Activated B cell treated with CpG ODN at 0.5 μM for 24 hours (primary cell): ENCODE measurements at regions not wholly inside any gene's neighbourhood (a gene's known extent, or its start where the extent isn't known, plus 50 kb on each side); places are given as distances from the start of the nearest gene placed in this dataset.

Experiments used
- ATAC-seq: fragments of 200-7000 bp; cut with Tn5 transposase; one replicate; pipeline ENCODE4 v1.10.0; 2021; ENCODE audit warnings: low read depth, mild to moderate bottlenecking, moderate library complexity
- CTCF ChIA-PET: fragments of 350-600 bp; sonication (Branson Sonifier 250); formaldehyde crosslinking; loops from one replicate; lab custom pipeline; 2021; ENCODE audit warnings: antibody characterized with exemption; lab: Charles Lee
- POLR2A ChIA-PET: fragments of 350-600 bp; sonication (Branson Sonifier 250); formaldehyde crosslinking; loops from one replicate; lab custom pipeline; 2021; ENCODE audit warnings: antibody characterized with exemption; lab: Charles Lee
- DNase-seq: peaks from one replicate; pipeline ENCODE4 v3.0.0; 2022
- H3K27ac Mint-ChIP-seq: one replicate; pipeline ENCODE4 v1.8.0; 2020; ENCODE audit warnings: mixed read lengths
- H3K27me3 Mint-ChIP-seq: one replicate; pipeline ENCODE4 v1.8.0; 2021; ENCODE audit warnings: mixed read lengths
- H3K36me3 Mint-ChIP-seq: one replicate; pipeline ENCODE4 v1.8.0; 2021; ENCODE audit warnings: low read depth, mixed read lengths
- H3K4me1 Mint-ChIP-seq: one replicate; pipeline ENCODE4 v1.8.0; 2021; ENCODE audit warnings: mixed read lengths
- H3K4me3 Mint-ChIP-seq: one replicate; pipeline ENCODE4 v1.8.0; 2020; ENCODE audit warnings: mild to moderate bottlenecking, mixed read lengths
- H3K9me3 Mint-ChIP-seq: one replicate; pipeline ENCODE4 v1.8.0; 2020; ENCODE audit warnings: mixed read lengths
- intact Hi-C: fragments of 100-400 bp; cut with micrococcal nuclease; formaldehyde crosslinking; loops from one replicate; pipeline ENCODE4 v1.15.1; 2024
- TF ChIP-seq, protein P1 (sequence below): fragments of 200-600 bp; IDR thresholded peaks from one replicate; pipeline ENCODE4 v1.8.0; 2022; ENCODE audit warnings: antibody characterized with exemption, mild to moderate bottlenecking

DNA sequence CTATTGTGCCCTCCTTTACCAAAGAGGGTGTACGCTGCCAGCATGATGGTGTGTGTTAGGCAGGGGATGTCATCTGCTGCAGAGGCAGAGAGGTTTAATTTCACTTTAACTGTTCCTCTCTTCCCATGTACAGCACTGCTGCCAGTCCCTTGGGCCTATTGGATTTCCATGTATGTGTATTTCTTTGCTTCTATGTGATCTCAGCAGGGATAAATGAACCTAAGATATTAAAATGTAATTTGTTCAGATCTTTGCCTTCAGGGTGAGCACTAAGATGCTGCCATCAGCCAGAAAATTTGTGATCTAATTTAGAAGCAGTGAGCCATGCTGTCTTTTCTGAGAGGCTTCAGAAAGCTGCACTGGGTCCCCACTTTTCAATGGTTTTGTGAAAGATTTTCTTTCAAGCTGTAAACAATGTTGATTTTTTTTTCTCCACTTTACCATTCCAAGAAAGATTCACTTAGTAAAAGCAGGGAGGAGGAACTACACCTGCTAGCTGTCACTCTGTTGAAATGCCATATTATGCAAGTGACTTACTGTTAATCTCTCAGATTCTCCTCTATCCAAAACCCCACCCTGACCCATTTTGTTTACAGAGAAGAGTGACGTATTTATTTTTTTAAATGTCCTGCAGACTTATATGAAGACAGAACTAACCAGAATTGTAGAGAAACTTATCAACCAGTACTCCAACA is 261.9 kb downstream of the TBL1XR1 start:
- Mint-ChIP-seq H3K4me1 (no peaks in the 10 kb centered on the region), H3K27ac (no peak overlapping the region), H3K27me3 (no peaks in the 10 kb centered on the region), H3K4me3 (no peak overlapping the region), H3K36me3 (no peaks in the 10 kb centered on the region), H3K9me3 (no peaks in the 10 kb centered on the region)
- intact Hi-C loops, result no loop called here
- TF ChIP-seq, protein P1, sequence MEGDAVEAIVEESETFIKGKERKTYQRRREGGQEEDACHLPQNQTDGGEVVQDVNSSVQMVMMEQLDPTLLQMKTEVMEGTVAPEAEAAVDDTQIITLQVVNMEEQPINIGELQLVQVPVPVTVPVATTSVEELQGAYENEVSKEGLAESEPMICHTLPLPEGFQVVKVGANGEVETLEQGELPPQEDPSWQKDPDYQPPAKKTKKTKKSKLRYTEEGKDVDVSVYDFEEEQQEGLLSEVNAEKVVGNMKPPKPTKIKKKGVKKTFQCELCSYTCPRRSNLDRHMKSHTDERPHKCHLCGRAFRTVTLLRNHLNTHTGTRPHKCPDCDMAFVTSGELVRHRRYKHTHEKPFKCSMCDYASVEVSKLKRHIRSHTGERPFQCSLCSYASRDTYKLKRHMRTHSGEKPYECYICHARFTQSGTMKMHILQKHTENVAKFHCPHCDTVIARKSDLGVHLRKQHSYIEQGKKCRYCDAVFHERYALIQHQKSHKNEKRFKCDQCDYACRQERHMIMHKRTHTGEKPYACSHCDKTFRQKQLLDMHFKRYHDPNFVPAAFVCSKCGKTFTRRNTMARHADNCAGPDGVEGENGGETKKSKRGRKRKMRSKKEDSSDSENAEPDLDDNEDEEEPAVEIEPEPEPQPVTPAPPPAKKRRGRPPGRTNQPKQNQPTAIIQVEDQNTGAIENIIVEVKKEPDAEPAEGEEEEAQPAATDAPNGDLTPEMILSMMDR, result no peak
- CTCF ChIA-PET, result no interaction called here
- ATAC-seq, result no peak
- DNase-seq, result no peak
- POLR2A ChIA-PET, result no interaction called here

DNA sequence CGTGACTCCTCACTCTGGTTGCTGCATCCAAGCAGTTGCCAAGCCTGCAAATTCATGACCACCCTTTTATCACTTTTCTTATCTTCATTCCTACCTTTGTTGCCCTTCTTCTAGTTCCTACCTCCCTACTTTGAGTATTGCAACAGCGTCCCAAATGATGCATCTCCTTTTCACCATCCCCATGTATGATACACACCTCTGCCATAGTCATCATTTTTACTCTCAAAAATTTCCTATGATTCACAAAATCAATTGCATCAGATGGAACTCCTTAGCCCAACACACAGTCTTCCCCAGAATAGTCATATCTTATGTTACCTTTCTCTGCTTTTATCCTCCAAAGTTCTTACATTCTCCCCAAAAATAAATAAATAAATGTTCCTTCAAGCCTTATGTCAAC is 262.6 kb downstream of the TBL1XR1 start:
- no peaks in the 10 kb centered on the region for H3K4me1 Mint-ChIP-seq
- DNase-seq (no peak), ATAC-seq (no peak)
- CTCF ChIA-PET, result no interaction called here
- no peaks in the 10 kb centered on the region for H3K9me3 Mint-ChIP-seq
- no peaks in the 10 kb centered on the region for H3K27me3 Mint-ChIP-seq
- POLR2A ChIA-PET, result no interaction called here
- TF ChIP-seq, protein P1, result no peak
- intact Hi-C loops, result no loop called here
- no peak overlapping the region for H3K27ac Mint-ChIP-seq
- H3K36me3 Mint-ChIP-seq, result no peaks in the 10 kb centered on the region
- no peak overlapping the region for H3K4me3 Mint-ChIP-seq

DNA sequence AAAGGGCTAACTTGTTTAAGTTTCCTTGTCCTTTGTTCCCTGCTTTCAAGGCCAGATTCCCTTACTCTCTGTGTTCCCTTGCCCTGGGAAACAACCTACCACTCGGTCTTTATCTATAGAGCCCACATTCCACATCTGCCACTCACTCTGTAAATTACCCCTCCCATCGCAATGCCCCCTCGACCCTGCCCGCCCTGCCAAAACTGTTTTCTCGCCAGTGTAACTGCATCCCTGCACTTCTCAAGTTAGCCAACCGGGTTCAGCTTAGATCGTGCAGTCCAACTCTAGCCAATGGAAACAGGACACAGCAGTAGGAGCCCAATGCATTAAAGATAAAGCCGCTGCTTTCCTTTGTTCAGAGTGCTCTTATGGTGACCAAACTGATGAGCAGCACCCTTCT is 263.6 kb downstream of the TBL1XR1 start:
- CTCF ChIA-PET, result no interaction called here
- Mint-ChIP-seq H3K36me3 (no peaks in the 10 kb centered on the region), H3K4me3 (no peak overlapping the region), H3K9me3 (no peaks in the 10 kb centered on the region), H3K27me3 (no peaks in the 10 kb centered on the region), H3K27ac (no peak overlapping the region), H3K4me1 (no peaks in the 10 kb centered on the region)
- POLR2A ChIA-PET, result no interaction called here
- TF ChIP-seq, protein P1, result no peak
- intact Hi-C loops, result no loop called here
- ATAC-seq (no peak), DNase-seq (no peak)

DNA sequence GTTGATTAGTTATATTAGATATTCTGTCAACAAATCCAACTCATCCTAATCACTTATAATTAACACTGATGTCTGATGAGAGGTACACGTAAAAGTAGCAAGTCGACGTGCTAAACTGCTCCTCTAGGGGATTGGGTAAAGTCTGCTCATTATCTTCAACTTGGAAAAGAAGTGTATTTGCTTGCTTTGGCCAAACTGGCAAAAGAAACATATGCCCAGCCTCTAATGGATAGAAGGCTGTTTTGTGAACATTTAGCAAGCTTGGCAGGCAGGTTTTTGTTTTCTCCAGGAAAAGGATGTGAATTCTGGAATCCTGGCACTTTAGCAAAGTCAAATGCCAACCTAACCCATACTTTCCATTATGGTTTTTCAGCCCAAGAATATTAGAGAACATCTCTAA is 264.8 kb downstream of the TBL1XR1 start:
- intact Hi-C loops, result no loop called here
- ATAC-seq (no peak), DNase-seq (no peak)
- Mint-ChIP-seq H3K27me3 (no peaks in the 10 kb centered on the region), H3K4me1 (no peaks in the 10 kb centered on the region), H3K9me3 (no peaks in the 10 kb centered on the region), H3K27ac (no peak overlapping the region), H3K4me3 (no peak overlapping the region), H3K36me3 (no peaks in the 10 kb centered on the region)
- ChIA-PET POLR2A (no interaction called here), CTCF (interaction anchor here (1.0 kb wide), 1 partner anchor 8 kb away, joined by 3 read pairs; no protein-coding TSS in a partner anchor)
- TF ChIP-seq, protein P1, result no peak

DNA sequence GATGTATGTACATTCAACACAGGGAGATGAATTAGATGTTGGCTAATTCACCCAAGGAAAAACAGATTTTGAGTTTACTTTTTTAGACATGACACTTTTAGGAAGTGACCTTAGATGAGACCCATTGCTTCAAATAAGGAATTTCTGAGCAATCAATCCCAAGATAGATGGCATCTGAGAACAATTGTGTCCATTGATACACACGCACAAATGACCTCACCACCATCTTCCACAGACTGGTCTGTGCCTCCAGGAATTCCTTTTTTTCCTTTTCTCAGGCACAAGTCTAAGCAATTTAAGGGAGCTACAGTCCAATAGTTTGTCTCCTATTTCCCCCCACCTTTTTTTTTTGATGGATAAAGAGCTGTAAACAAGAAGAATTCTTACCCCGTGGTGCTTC is 265.3 kb downstream of the TBL1XR1 start:
- no peak for DNase-seq
- POLR2A ChIA-PET, result no interaction called here
- intact Hi-C loops, result no loop called here
- H3K4me3 Mint-ChIP-seq, result no peak overlapping the region
- TF ChIP-seq, protein P1, result no peak
- CTCF ChIA-PET, result interaction anchor here (1.0 kb wide), 1 partner anchor 9 kb away, joined by 3 read pairs; no protein-coding TSS in a partner anchor
- H3K9me3 Mint-ChIP-seq, result no peaks in the 10 kb centered on the region
- ATAC-seq, result no peak
- no peaks in the 10 kb centered on the region for H3K36me3 Mint-ChIP-seq
- no peaks in the 10 kb centered on the region for H3K4me1 Mint-ChIP-seq
- no peak overlapping the region for H3K27ac Mint-ChIP-seq
- no peaks in the 10 kb centered on the region for H3K27me3 Mint-ChIP-seq
